ENCODE measurements at regions not wholly inside any gene's neighbourhood (a gene's known extent, or its start where the extent isn't known, plus 50 kb on each side); places are given as distances from the start of the nearest gene placed in this dataset.

GRCh38 chr5:113652161-113652560 is 138.7 kb downstream of the YTHDC2 start:
- no peak for DNase-seq
- no peak overlapping the region for H3K4me3 Mint-ChIP-seq
- no peak for ATAC-seq
- H3K27me3 Mint-ChIP-seq (ENCODE audit: low read depth) = peaks cover 7% of the 10 kb centered on the region
- no peaks in the 10 kb centered on the region for H3K9me3 Mint-ChIP-seq
- H3K36me3 Mint-ChIP-seq (ENCODE audit: insufficient read depth) = no peaks in the 10 kb centered on the region
- H3K4me1 Mint-ChIP-seq (ENCODE audit: low read depth) = no peaks in the 10 kb centered on the region

- no peak for DNase-seq
- no peak overlapping the region for H3K4me3 Mint-ChIP-seq
- peaks cover 2% of the 10 kb centered on the region for H3K27me3 Mint-ChIP-seq (ENCODE audit: low read depth)
- H3K9me3 Mint-ChIP-seq = no peaks in the 10 kb centered on the region
- no peaks in the 10 kb centered on the region for H3K36me3 Mint-ChIP-seq (ENCODE audit: insufficient read depth)
- no peaks in the 10 kb centered on the region for H3K4me1 Mint-ChIP-seq (ENCODE audit: low read depth)
- ATAC-seq = no peak
These were observed 141.3 kb downstream of the YTHDC2 start for GRCh38 chr5:113654828-113655227.

- Mint-ChIP-seq H3K4me1 (ENCODE audit: low read depth) (no peaks in the 10 kb centered on the region), H3K9me3 (no peaks in the 10 kb centered on the region), H3K36me3 (ENCODE audit: insufficient read depth) (no peaks in the 10 kb centered on the region), H3K27me3 (ENCODE audit: low read depth) (peaks cover 18% of the 10 kb centered on the region), H3K4me3 (no peak overlapping the region)
- ATAC-seq = no peak
- DNase-seq = no peak
These were observed 146.7 kb downstream of the YTHDC2 start for GRCh38 chr5:113660206-113660605.

GRCh38 chr5:113660706-113661250 is 147.3 kb downstream of the YTHDC2 start:
- DNase-seq = no peak
- peaks cover 23% of the 10 kb centered on the region for H3K27me3 Mint-ChIP-seq (ENCODE audit: low read depth)
- no peaks in the 10 kb centered on the region for H3K36me3 Mint-ChIP-seq (ENCODE audit: insufficient read depth)
- H3K4me1 Mint-ChIP-seq (ENCODE audit: low read depth) = no peaks in the 10 kb centered on the region
- no peak overlapping the region for H3K4me3 Mint-ChIP-seq
- ATAC-seq = no peak
- no peaks in the 10 kb centered on the region for H3K9me3 Mint-ChIP-seq

- Mint-ChIP-seq H3K27me3 (ENCODE audit: low read depth) (peaks cover 30% of the 10 kb centered on the region), H3K4me1 (ENCODE audit: low read depth) (no peaks in the 10 kb centered on the region), H3K9me3 (peaks cover 2% of the 10 kb centered on the region), H3K36me3 (ENCODE audit: insufficient read depth) (no peaks in the 10 kb centered on the region), H3K4me3 (no peak overlapping the region)
- DNase-seq (no peak), ATAC-seq (no peak)
These were observed 150.5 kb downstream of the YTHDC2 start for GRCh38 chr5:113663879-113664541.

GRCh38 chr5:113673041-113673440 is 159.5 kb downstream of the YTHDC2 start:
- H3K4me3 Mint-ChIP-seq = no peak overlapping the region
- ATAC-seq (no peak), DNase-seq (no peak)
- peaks cover 6% of the 10 kb centered on the region for H3K27me3 Mint-ChIP-seq (ENCODE audit: low read depth)
- no peaks in the 10 kb centered on the region for H3K36me3 Mint-ChIP-seq (ENCODE audit: insufficient read depth)
- peaks cover 6% of the 10 kb centered on the region for H3K9me3 Mint-ChIP-seq
- H3K4me1 Mint-ChIP-seq (ENCODE audit: low read depth) = no peaks in the 10 kb centered on the region

GRCh38 chr5:113675166-113675565 is 161.7 kb downstream of the YTHDC2 start:
- H3K4me3 Mint-ChIP-seq = no peak overlapping the region
- ATAC-seq (no peak), DNase-seq (no peak)
- peaks cover 4% of the 10 kb centered on the region for H3K27me3 Mint-ChIP-seq (ENCODE audit: low read depth)
- H3K9me3 Mint-ChIP-seq = no peaks in the 10 kb centered on the region
- H3K36me3 Mint-ChIP-seq (ENCODE audit: insufficient read depth) = no peaks in the 10 kb centered on the region
- H3K4me1 Mint-ChIP-seq (ENCODE audit: low read depth) = no peaks in the 10 kb centered on the region

GRCh38 chr5:113678202-113678601 is 164.7 kb downstream of the YTHDC2 start:
- no peak for DNase-seq
- no peak for ATAC-seq
- Mint-ChIP-seq H3K27me3 (ENCODE audit: low read depth) (peaks cover 4% of the 10 kb centered on the region), H3K4me3 (no peak overlapping the region), H3K9me3 (no peaks in the 10 kb centered on the region), H3K4me1 (ENCODE audit: low read depth) (no peaks in the 10 kb centered on the region), H3K36me3 (ENCODE audit: insufficient read depth) (no peaks in the 10 kb centered on the region)

- Mint-ChIP-seq H3K36me3 (ENCODE audit: insufficient read depth) (no peaks in the 10 kb centered on the region), H3K27me3 (ENCODE audit: low read depth) (peaks cover 2% of the 10 kb centered on the region), H3K4me3 (no peak overlapping the region), H3K9me3 (no peaks in the 10 kb centered on the region), H3K4me1 (ENCODE audit: low read depth) (no peaks in the 10 kb centered on the region)
- no peak for ATAC-seq
- no peak for DNase-seq
These were observed 165.6 kb downstream of the YTHDC2 start for GRCh38 chr5:113678924-113679575.

- H3K4me3 Mint-ChIP-seq = no peak overlapping the region
- H3K4me1 Mint-ChIP-seq (ENCODE audit: low read depth) = no peaks in the 10 kb centered on the region
- H3K36me3 Mint-ChIP-seq (ENCODE audit: insufficient read depth) = no peaks in the 10 kb centered on the region
- no peaks in the 10 kb centered on the region for H3K9me3 Mint-ChIP-seq
- H3K27me3 Mint-ChIP-seq (ENCODE audit: low read depth) = no peaks in the 10 kb centered on the region
- DNase-seq (no peak), ATAC-seq (no peak)
These were observed 167.0 kb downstream of the YTHDC2 start for GRCh38 chr5:113680534-113680933.

GRCh38 chr5:113682497-113683136 is 169.1 kb downstream of the YTHDC2 start:
- no peaks in the 10 kb centered on the region for H3K36me3 Mint-ChIP-seq (ENCODE audit: insufficient read depth)
- no peaks in the 10 kb centered on the region for H3K4me1 Mint-ChIP-seq (ENCODE audit: low read depth)
- DNase-seq = no peak
- no peaks in the 10 kb centered on the region for H3K9me3 Mint-ChIP-seq
- H3K4me3 Mint-ChIP-seq = no peak overlapping the region
- H3K27me3 Mint-ChIP-seq (ENCODE audit: low read depth) = no peaks in the 10 kb centered on the region
- ATAC-seq = peak in 1 of 2 donors; percentile 14

- Mint-ChIP-seq H3K36me3 (ENCODE audit: insufficient read depth) (no peaks in the 10 kb centered on the region), H3K4me1 (ENCODE audit: low read depth) (no peaks in the 10 kb centered on the region), H3K9me3 (no peaks in the 10 kb centered on the region), H3K4me3 (no peak overlapping the region), H3K27me3 (ENCODE audit: low read depth) (no peaks in the 10 kb centered on the region)
- ATAC-seq (no peak), DNase-seq (no peak)
These were observed 169.7 kb downstream of the YTHDC2 start for GRCh38 chr5:113683211-113683610.

- Mint-ChIP-seq H3K4me1 (ENCODE audit: low read depth) (no peaks in the 10 kb centered on the region), H3K9me3 (no peaks in the 10 kb centered on the region), H3K4me3 (no peak overlapping the region), H3K27me3 (ENCODE audit: low read depth) (peaks cover 15% of the 10 kb centered on the region), H3K36me3 (ENCODE audit: insufficient read depth) (no peaks in the 10 kb centered on the region)
- DNase-seq (no peak), ATAC-seq (no peak)
These were observed 173.1 kb downstream of the YTHDC2 start for GRCh38 chr5:113686599-113686998.

- Mint-ChIP-seq H3K36me3 (ENCODE audit: insufficient read depth) (no peaks in the 10 kb centered on the region), H3K4me1 (ENCODE audit: low read depth) (no peaks in the 10 kb centered on the region), H3K4me3 (no peak overlapping the region), H3K27me3 (ENCODE audit: low read depth) (peaks cover 35% of the 10 kb centered on the region), H3K9me3 (no peaks in the 10 kb centered on the region)
- no peak for ATAC-seq
- DNase-seq = no peak
These were observed 176.2 kb downstream of the YTHDC2 start for GRCh38 chr5:113689647-113690046.

GRCh38 chr5:113692466-113692865 is 179.0 kb downstream of the YTHDC2 start:
- no peak for ATAC-seq
- DNase-seq = no peak
- no peaks in the 10 kb centered on the region for H3K4me1 Mint-ChIP-seq (ENCODE audit: low read depth)
- H3K36me3 Mint-ChIP-seq (ENCODE audit: insufficient read depth) = no peaks in the 10 kb centered on the region
- no peaks in the 10 kb centered on the region for H3K9me3 Mint-ChIP-seq
- no peak overlapping the region for H3K4me3 Mint-ChIP-seq
- peaks cover 43% of the 10 kb centered on the region for H3K27me3 Mint-ChIP-seq (ENCODE audit: low read depth)

All from activated T-cell treated with anti-CD3 and anti-CD28 coated beads, Interleukin-2, amount 50 U/mL, for 4 hours (primary cell).